ENCODE measurements at regions not wholly inside any gene's neighbourhood (a gene's known extent, or its start where the extent isn't known, plus 50 kb on each side); places are given as distances from the start of the nearest gene placed in this dataset.

DNA sequence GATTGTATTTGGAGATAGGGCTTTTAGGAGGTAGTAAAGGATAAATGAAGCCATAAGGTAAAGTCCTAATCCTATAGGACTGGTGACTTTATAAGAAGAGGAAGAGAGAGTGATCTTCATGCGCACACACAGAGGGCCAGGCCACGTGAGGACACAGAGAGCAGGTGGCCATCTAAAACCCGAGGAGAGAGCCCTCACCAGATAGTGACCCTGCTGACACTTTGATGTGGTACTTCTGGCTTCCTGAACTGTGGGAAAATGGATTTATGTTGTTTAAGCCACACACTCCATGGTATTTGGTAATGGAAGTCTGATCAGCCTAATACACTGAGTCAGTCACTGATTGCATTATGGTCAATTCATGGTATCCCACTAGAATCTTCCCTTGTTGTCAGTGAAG lies 164.9 kb upstream of the TAPT1 start:
- POLR2A ChIA-PET: no interaction called here
- intact Hi-C loops (cut with micrococcal nuclease): no loop called here
- Histone ChIP-seq H2AFZ (ENCODE audit: low read depth, low read length) (no peak overlapping the region), H3K9me1 (replicated peaks; ENCODE audit: control insufficient read depth, extremely low read depth, insufficient read depth, low read length) (no peaks in the 10 kb centered on the region), H3K4me1 (ENCODE audit: control insufficient read depth, extremely low read depth, insufficient read depth, low read length) (no peaks in the 10 kb centered on the region), H3K4me2 (ENCODE audit: insufficient read depth, low read length) (no peak overlapping the region), H3K9ac (replicated peaks; ENCODE audit: extremely low read depth, insufficient read depth, low read length) (no peak overlapping the region), H3K9me3 (replicated peaks; ENCODE audit: control insufficient read depth, insufficient read depth, low read length) (no peaks in the 10 kb centered on the region), H3K27ac (ENCODE audit: insufficient read depth, low read depth, low read length) (no peak overlapping the region), H3K36me3 (ENCODE audit: control insufficient read depth in 2 of 2, extremely low read depth in 1 of 2, insufficient read depth in 2 of 2, low read length in 2 of 2) (no peaks in the 10 kb centered on the region), H3K79me2 (ENCODE audit: control insufficient read depth, insufficient read depth, low read length) (no peaks in the 10 kb centered on the region), H3K4me3 (replicated peaks in 1 of 3; ENCODE audit: insufficient read depth in 1 of 3, low read depth in 1 of 3, low read length in 3 of 3) (no peak overlapping the region), H4K20me1 (replicated peaks; ENCODE audit: control insufficient read depth, extremely low read depth, insufficient read depth, low read length) (no peaks in the 10 kb centered on the region), H3K27me3 (ENCODE audit: control insufficient read depth in 2 of 2, insufficient read depth in 2 of 2, low read length in 2 of 2) (no peaks in the 10 kb centered on the region)
- TF ChIP-seq, protein P1, sequence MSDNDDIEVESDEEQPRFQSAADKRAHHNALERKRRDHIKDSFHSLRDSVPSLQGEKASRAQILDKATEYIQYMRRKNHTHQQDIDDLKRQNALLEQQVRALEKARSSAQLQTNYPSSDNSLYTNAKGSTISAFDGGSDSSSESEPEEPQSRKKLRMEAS (IDR thresholded peaks at IDR 0.05; ENCODE audit: insufficient read depth, insufficient read length): no peak
- TF ChIP-seq POLR2AphosphoS5 (IDR thresholded peaks at IDR 0.05; ENCODE audit: insufficient read depth, low read depth, low read length): no peak
- TF ChIP-seq MYC (IDR thresholded peaks at IDR 0.05; ENCODE audit: low read depth, low read length): no peak
- TF ChIP-seq, protein P2, sequence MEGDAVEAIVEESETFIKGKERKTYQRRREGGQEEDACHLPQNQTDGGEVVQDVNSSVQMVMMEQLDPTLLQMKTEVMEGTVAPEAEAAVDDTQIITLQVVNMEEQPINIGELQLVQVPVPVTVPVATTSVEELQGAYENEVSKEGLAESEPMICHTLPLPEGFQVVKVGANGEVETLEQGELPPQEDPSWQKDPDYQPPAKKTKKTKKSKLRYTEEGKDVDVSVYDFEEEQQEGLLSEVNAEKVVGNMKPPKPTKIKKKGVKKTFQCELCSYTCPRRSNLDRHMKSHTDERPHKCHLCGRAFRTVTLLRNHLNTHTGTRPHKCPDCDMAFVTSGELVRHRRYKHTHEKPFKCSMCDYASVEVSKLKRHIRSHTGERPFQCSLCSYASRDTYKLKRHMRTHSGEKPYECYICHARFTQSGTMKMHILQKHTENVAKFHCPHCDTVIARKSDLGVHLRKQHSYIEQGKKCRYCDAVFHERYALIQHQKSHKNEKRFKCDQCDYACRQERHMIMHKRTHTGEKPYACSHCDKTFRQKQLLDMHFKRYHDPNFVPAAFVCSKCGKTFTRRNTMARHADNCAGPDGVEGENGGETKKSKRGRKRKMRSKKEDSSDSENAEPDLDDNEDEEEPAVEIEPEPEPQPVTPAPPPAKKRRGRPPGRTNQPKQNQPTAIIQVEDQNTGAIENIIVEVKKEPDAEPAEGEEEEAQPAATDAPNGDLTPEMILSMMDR (IDR thresholded peaks at IDR 0.05; ENCODE audit: extremely low read depth in 1 of 2, insufficient read depth in 1 of 2, low read depth in 1 of 2, low read length in 2 of 2): no peak
- no peak for TF ChIP-seq JUN (IDR thresholded peaks at IDR 0.05; ENCODE audit: borderline replicate concordance, insufficient read depth, insufficient read length, low read depth)
- no peak for TF ChIP-seq GATA2 (IDR thresholded peaks at IDR 0.05; ENCODE audit: insufficient read depth, insufficient read length, low read depth, low read length)
- TF ChIP-seq POLR2A (IDR thresholded peaks at IDR 0.05; ENCODE audit: low read depth, low read length): no peak
- no peak for TF ChIP-seq FOS (IDR thresholded peaks at IDR 0.05; ENCODE audit: borderline replicate concordance, insufficient read depth, low read length)
- no peak for TF ChIP-seq EZH2 (IDR thresholded peaks at IDR 0.05; ENCODE audit: borderline replicate concordance, low read depth, low read length, severe bottlenecking)
- dilution Hi-C loops (cut with MboI; ENCODE audit: extremely low pct_ligation_motif_present, low sequenced_read_pairs): no loop called here
- BruUV-seq (replicated peaks): no TSS peak
- FAIRE-seq (no peak), DNase-seq (ENCODE audit: low read depth, low spot score) (no peak)
- CTCF ChIA-PET: no interaction called here

Data from endothelial cell of umbilical vein (primary cell).